H1 (cell line): ENCODE measurements at regions not wholly inside any gene's neighbourhood (a gene's known extent, or its start where the extent isn't known, plus 50 kb on each side); places are given as distances from the start of the nearest gene placed in this dataset.

Source experiments
- CTCF ChIA-PET: fragments of 300-600 bp; sonication (Branson Sonifier 250); formaldehyde crosslinking; loops from one replicate; lab custom pipeline; 2021; ENCODE audit not compliant: partially characterized antibody; lab: Charles Lee
- POLR2A ChIA-PET: fragments of 300-600 bp; sonication (Branson Sonifier 250); formaldehyde crosslinking; loops from one replicate; lab custom pipeline; 2021; ENCODE audit warnings: inconsistent platforms; ENCODE audit not compliant: partially characterized antibody; lab: Charles Lee
- DNase-seq, 2 experiments: peaks; one replicate each; pipeline versions ENCODE4 v3.0.0 to v3.0.0-alpha.2; 2010 to 2022; ENCODE audit warnings: low spot score in 2 of 2, low read depth in 1 of 2, mixed read lengths in 1 of 2
- FAIRE-seq: peaks from 2 replicates; lab custom pipeline; 2011; peaks lifted over from hg19 to GRCh38; lab: Jason Lieb, UNC
- H2AFZ ChIP-seq: 2 replicates; pipeline ENCODE4 v1.8.1; 2012; ENCODE audit warnings: low read length, inconsistent platforms
- H2AK5ac ChIP-seq: 2 replicates; pipeline ENCODE4 v1.6.1; 2013; ENCODE audit warnings: low read depth, low read length
- H2BK120ac ChIP-seq: replicated peaks from 2 replicates; pipeline ENCODE3; 2013; ENCODE audit warnings: low read depth, low read length, inconsistent platforms
- H2BK12ac ChIP-seq: 2 replicates; pipeline ENCODE4 v1.6.1; 2013; ENCODE audit warnings: low read depth, low read length
- H2BK15ac ChIP-seq: 2 replicates; pipeline ENCODE4 v1.6.1; 2013; ENCODE audit warnings: low read length
- H2BK20ac ChIP-seq: 2 replicates; pipeline ENCODE4 v1.6.1; 2013; ENCODE audit warnings: low read length
- H2BK5ac ChIP-seq: 2 replicates; pipeline ENCODE4 v1.6.1; 2013; ENCODE audit warnings: low read depth, low read length
- H3K14ac ChIP-seq: 2 replicates; pipeline ENCODE4 v1.6.1; 2013; ENCODE audit warnings: inconsistent platforms; ENCODE audit not compliant: insufficient read length
- H3K18ac ChIP-seq: 2 replicates; pipeline ENCODE4 v1.6.1; 2013; ENCODE audit warnings: low read length; ENCODE audit errors: extremely low read depth
- H3K23ac ChIP-seq: 2 replicates; pipeline ENCODE4 v1.6.1; 2013; ENCODE audit warnings: inconsistent platforms; ENCODE audit not compliant: insufficient read length
- H3K23me2 ChIP-seq: 2 replicates; pipeline ENCODE4 v1.6.1; 2013; ENCODE audit warnings: low read depth, low read length
- H3K27ac ChIP-seq: 2 replicates; pipeline ENCODE4 v1.6.1; 2011; ENCODE audit warnings: low read depth, low read length, inconsistent platforms
- H3K27me3 ChIP-seq, 4 experiments: replicated peaks in 1 of 4; 1 replicate in 1 of 4; 2 replicates in 3 of 4; pipeline versions ENCODE4 v1.6.1 to v1.8.1; 2011 to 2013; ENCODE audit warnings: low read length in 3 of 4, mild to moderate bottlenecking in 3 of 4, inconsistent platforms in 2 of 4, mixed read lengths in 2 of 4, moderate library complexity in 1 of 4; ENCODE audit not compliant: control insufficient read depth in 3 of 4, insufficient read depth in 3 of 4; ENCODE audit errors: extremely low read depth in 1 of 4
- H3K36me3 ChIP-seq, 4 experiments: 2 replicates each; pipeline versions ENCODE4 v1.6.1 to v1.8.1; 2011 to 2013; ENCODE audit warnings: mild to moderate bottlenecking in 4 of 4, low read length in 3 of 4, moderate library complexity in 2 of 4, control low read depth in 1 of 4, inconsistent platforms in 1 of 4; ENCODE audit not compliant: insufficient read depth in 4 of 4, control insufficient read depth in 2 of 4
- H3K4ac ChIP-seq: replicated peaks from 2 replicates; pipeline ENCODE3; 2013; ENCODE audit warnings: low read length, low read depth, mixed read lengths, inconsistent platforms; ENCODE audit not compliant: insufficient read length
- H3K4me1 ChIP-seq, 4 experiments: replicated peaks in 1 of 4; 1 replicate in 1 of 4; 2 replicates in 3 of 4; pipeline versions ENCODE4 v1.6.1 to v1.8.1; 2011 to 2013; ENCODE audit warnings: low read length in 3 of 4, inconsistent platforms in 2 of 4, mixed read lengths in 1 of 4; ENCODE audit not compliant: insufficient read depth in 4 of 4, control insufficient read depth in 3 of 4
- H3K4me2 ChIP-seq, 2 experiments: 2 replicates each; pipeline versions ENCODE4 v1.6.1 to v1.8.1; 2011 to 2013; ENCODE audit warnings: low read depth in 2 of 2, low read length in 2 of 2, control low read depth in 1 of 2, inconsistent platforms in 1 of 2, mild to moderate bottlenecking in 1 of 2; ENCODE audit not compliant: insufficient read depth in 1 of 2
- H3K4me3 ChIP-seq, 4 experiments: fragments of 200-600, 300-600 bp in 1 of 4; sonication (generic), shearing (Covaris generic), sonication (Bioruptor Twin) in 1 of 4; 2 replicates each; pipeline versions ENCODE4 v1.5.1 to v1.8.1; 2011 to 2016; ENCODE audit warnings: low read length in 4 of 4, low read depth in 3 of 4, control low read depth in 2 of 4, inconsistent platforms in 2 of 4, mild to moderate bottlenecking in 2 of 4, mixed read lengths in 1 of 4, moderate library complexity in 1 of 4; ENCODE audit not compliant: insufficient read depth in 2 of 4; ENCODE audit errors: extremely low read depth in 1 of 4
- H3K56ac ChIP-seq: replicated peaks from 2 replicates; pipeline ENCODE3; 2013; ENCODE audit warnings: low read depth, mild to moderate bottlenecking, mixed read lengths, low read length, inconsistent platforms; ENCODE audit not compliant: insufficient read length
- H3K79me1 ChIP-seq: 2 replicates; pipeline ENCODE4 v1.6.1; 2013; ENCODE audit warnings: low read depth, low read length, control low read depth
- H3K79me2 ChIP-seq, 2 experiments: 2 replicates each; pipeline versions ENCODE4 v1.6.1 to v1.8.1; 2012 to 2013; ENCODE audit warnings: low read length in 2 of 2, mild to moderate bottlenecking in 2 of 2, inconsistent platforms in 1 of 2; ENCODE audit not compliant: insufficient read depth in 2 of 2, control insufficient read depth in 1 of 2
- H3K9ac ChIP-seq, 4 experiments: replicated peaks in 1 of 4; 1 replicate in 1 of 4; 2 replicates in 3 of 4; pipeline versions ENCODE4 v1.6.1 to v1.8.1; 2011 to 2013; ENCODE audit warnings: low read depth in 3 of 4, low read length in 3 of 4, control low read depth in 2 of 4, mild to moderate bottlenecking in 2 of 4, moderate library complexity in 2 of 4, inconsistent platforms in 1 of 4; ENCODE audit errors: extremely low read depth in 1 of 4
- H3K9me3 ChIP-seq, 2 experiments: 2 replicates each; pipeline versions ENCODE4 v1.6.1 to v1.8.1; 2012 to 2013; ENCODE audit warnings: mild to moderate bottlenecking in 2 of 2, moderate library complexity in 2 of 2, control low read depth in 1 of 2, inconsistent platforms in 1 of 2, low read depth in 1 of 2, low read length in 1 of 2, mixed read lengths in 1 of 2; ENCODE audit not compliant: insufficient read depth in 2 of 2
- H4K20me1 ChIP-seq, 2 experiments: replicated peaks in 1 of 2; 2 replicates each; pipeline versions ENCODE3 to v1.8.1; 2011 to 2013; ENCODE audit warnings: inconsistent platforms in 2 of 2, low read length in 2 of 2, mild to moderate bottlenecking in 1 of 2; ENCODE audit not compliant: insufficient read depth in 2 of 2, control insufficient read depth in 1 of 2
- H4K5ac ChIP-seq: 2 replicates; pipeline ENCODE4 v1.6.1; 2013; ENCODE audit warnings: low read length, low read depth, mixed read lengths, inconsistent platforms; ENCODE audit not compliant: insufficient read length
- H4K8ac ChIP-seq: 2 replicates; pipeline ENCODE4 v1.8.0; 2013; ENCODE audit warnings: mild to moderate bottlenecking, moderate library complexity, low read length, inconsistent platforms; ENCODE audit not compliant: insufficient read depth; ENCODE audit errors: extremely low read depth
- H4K91ac ChIP-seq: replicated peaks from 2 replicates; pipeline ENCODE3; 2013; ENCODE audit warnings: low read length, mixed read lengths, inconsistent platforms; ENCODE audit not compliant: insufficient read length
- TAF1 ChIP-seq: IDR thresholded peaks from 2 replicates; pipeline ENCODE4 v1.6.1; 2011; ENCODE audit warnings: mild to moderate bottlenecking, low read depth, low read length
- WGBS, 2 experiments: shearing (Covaris generic) in 1 of 2; methylation state at CpG; one replicate each; pipeline versions ENCODE4 v1.1.6 to v1.1.7; 2013 to 2015; ENCODE audit warnings: low lambda C conversion rate in 2 of 2, mixed read lengths in 2 of 2, inconsistent platforms in 1 of 2, low coverage in 1 of 2, missing lambda C conversion rate in 1 of 2; ENCODE audit not compliant: insufficient replicate concordance in 2 of 2, insufficient coverage in 1 of 2, insufficient read length in 1 of 2; ENCODE audit errors: extremely low coverage in 1 of 2, missing lambda C conversion rate in 1 of 2; 5-methylcytosine and 5-hydroxymethylcytosine counted together

DNA sequence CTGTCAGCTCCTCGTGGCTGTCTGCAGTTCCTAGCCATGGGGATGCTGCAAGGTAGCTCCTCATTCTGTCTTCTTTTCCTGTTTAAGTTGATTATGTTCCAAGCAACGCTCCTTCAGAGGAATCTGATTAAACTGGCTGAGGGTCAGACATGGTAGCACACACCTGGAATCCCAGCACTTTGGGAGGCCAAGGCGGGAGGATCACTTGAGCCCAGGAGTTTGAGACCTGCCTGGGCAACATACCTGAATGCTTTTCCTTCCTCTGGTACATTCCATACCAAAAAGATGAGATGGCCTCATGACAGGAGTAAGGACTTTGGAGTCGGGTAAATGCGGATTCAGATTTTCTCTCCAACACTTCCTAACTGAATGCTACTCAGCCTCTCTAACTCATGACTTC is 246.8 kb upstream of the JARID2 start:
- Histone ChIP-seq H3K27ac (no peak overlapping the region), H2BK12ac (no peak overlapping the region), H3K4me3 (no peak overlapping the region), H3K18ac (peak overlapping the region; percentile 55; the same call in 1 of the 2 replicates), H3K9ac (no peak overlapping the region), H2BK5ac (no peak overlapping the region), H3K79me2 (peaks cover 2 to 5% of the 10 kb centered on the region in 2 experiments; a peak in 3 of 4 replicates), H4K8ac (no peak overlapping the region), H3K4me2 (no peak overlapping the region), H2BK120ac (no peak overlapping the region), H4K20me1 (no peaks in the 10 kb centered on the region), H4K5ac (no peak overlapping the region), H2AK5ac (no peak overlapping the region; the same call in 1 of the 2 replicates), H3K36me3 (peaks cover 0 to 54% (median 3%) of the 10 kb centered on the region in 4 experiments; a peak in 3 of 8 replicates), H3K79me1 (peaks cover 9% of the 10 kb centered on the region), H3K27me3 (no peaks in the 10 kb centered on the region), H3K4ac (no peak overlapping the region), H3K23ac (no peak overlapping the region), H4K91ac (no peak overlapping the region), H2AFZ (no peak overlapping the region), H3K14ac (no peak overlapping the region), H2BK20ac (no peak overlapping the region), H2BK15ac (no peak overlapping the region), H3K23me2 (no peaks in the 10 kb centered on the region), H3K56ac (no peak overlapping the region), H3K9me3 (no peaks in the 10 kb centered on the region), H3K4me1 (no peaks in the 10 kb centered on the region)
- 97% methylated on average over 5 of the region's 5 CpGs; no CpG with 5 or more reads in 1 of the 2 experiments for WGBS, 2 experiments
- FAIRE-seq (no peak), DNase-seq (no peak)
- ChIA-PET POLR2A (interaction anchor here (1.1 to 1.8 kb wide), 2 partner anchors 10 to 78 kb away, joined by 3 to 8 read pairs; no protein-coding TSS in a partner anchor), CTCF (no interaction called here)
- TF ChIP-seq TAF1 = no peak
